HG02623 (cell line): ENCODE measurements at regions not wholly inside any gene's neighbourhood (a gene's known extent, or its start where the extent isn't known, plus 50 kb on each side); places are given as distances from the start of the nearest gene placed in this dataset.
"Not testable (repeated sequence)": the region's sequence is repeated elsewhere in the genome, so short reads cannot be mapped to it uniquely, and the experiment has no call there.

ENCODE experiments used
- ATAC-seq: cut with Tn5 transposase; IDR thresholded peaks from one replicate; pipeline ENCODE4 v1.9.1; 2021; ENCODE audit warnings: moderate library complexity; ENCODE audit not compliant: unreplicated experiment

- ATAC-seq: no peak
Observed at GRCh38 chr2:78686625-78687153, 338.8 kb upstream of the REG3G start.

- no peak for ATAC-seq
Observed at GRCh38 chr2:78699696-78700095, 325.8 kb upstream of the REG3G start.

GRCh38 chr2:78701546-78701945 is 324.0 kb upstream of the REG3G start:
- ATAC-seq: no peak

- no peak for ATAC-seq
Observed at GRCh38 chr2:78707776-78708386, 317.6 kb upstream of the REG3G start.

- ATAC-seq: no peak
Observed at GRCh38 chr2:78710632-78711375, 314.7 kb upstream of the REG3G start.

GRCh38 chr2:78715293-78715692 is 310.2 kb upstream of the REG3G start:
- no peak for ATAC-seq

- ATAC-seq: no peak
Observed at GRCh38 chr2:78718024-78718423, 307.5 kb upstream of the REG3G start.

GRCh38 chr2:78718473-78718872 is 307.0 kb upstream of the REG3G start:
- ATAC-seq: no peak

GRCh38 chr2:78721355-78722033 is 304.0 kb upstream of the REG3G start:
- ATAC-seq: no peak

GRCh38 chr2:78734221-78734620 is 291.3 kb upstream of the REG3G start:
- ATAC-seq: no peak

- no peak for ATAC-seq
Observed at GRCh38 chr2:78739282-78739681, 286.2 kb upstream of the REG3G start.

- no peak for ATAC-seq
Observed at GRCh38 chr2:78749638-78750037, 275.9 kb upstream of the REG3G start.

- no peak for ATAC-seq
Observed at GRCh38 chr2:78750219-78750618, 275.3 kb upstream of the REG3G start.

GRCh38 chr2:78754930-78755329 is 270.6 kb upstream of the REG3G start:
- ATAC-seq: no peak

GRCh38 chr2:78757191-78757590 is 268.3 kb upstream of the REG3G start:
- no peak for ATAC-seq

GRCh38 chr2:78757640-78758039 is 267.9 kb upstream of the REG3G start:
- ATAC-seq: no peak

- not testable (repeated sequence) for ATAC-seq
Observed at GRCh38 chr2:78758765-78759164, 266.7 kb upstream of the REG3G start.

- no peak for ATAC-seq
Observed at GRCh38 chr2:78766459-78766858, 259.0 kb upstream of the REG3G start.

- ATAC-seq: no peak
Observed at GRCh38 chr2:78768016-78768415, 257.5 kb upstream of the REG3G start.

GRCh38 chr2:78775291-78775690 is 250.2 kb upstream of the REG3G start:
- no peak for ATAC-seq

GRCh38 chr2:78778756-78779510 is 246.6 kb upstream of the REG3G start:
- no peak for ATAC-seq
